ENCODE measurements at regions not wholly inside any gene's neighbourhood (a gene's known extent, or its start where the extent isn't known, plus 50 kb on each side); places are given as distances from the start of the nearest gene placed in this dataset.

DNA sequence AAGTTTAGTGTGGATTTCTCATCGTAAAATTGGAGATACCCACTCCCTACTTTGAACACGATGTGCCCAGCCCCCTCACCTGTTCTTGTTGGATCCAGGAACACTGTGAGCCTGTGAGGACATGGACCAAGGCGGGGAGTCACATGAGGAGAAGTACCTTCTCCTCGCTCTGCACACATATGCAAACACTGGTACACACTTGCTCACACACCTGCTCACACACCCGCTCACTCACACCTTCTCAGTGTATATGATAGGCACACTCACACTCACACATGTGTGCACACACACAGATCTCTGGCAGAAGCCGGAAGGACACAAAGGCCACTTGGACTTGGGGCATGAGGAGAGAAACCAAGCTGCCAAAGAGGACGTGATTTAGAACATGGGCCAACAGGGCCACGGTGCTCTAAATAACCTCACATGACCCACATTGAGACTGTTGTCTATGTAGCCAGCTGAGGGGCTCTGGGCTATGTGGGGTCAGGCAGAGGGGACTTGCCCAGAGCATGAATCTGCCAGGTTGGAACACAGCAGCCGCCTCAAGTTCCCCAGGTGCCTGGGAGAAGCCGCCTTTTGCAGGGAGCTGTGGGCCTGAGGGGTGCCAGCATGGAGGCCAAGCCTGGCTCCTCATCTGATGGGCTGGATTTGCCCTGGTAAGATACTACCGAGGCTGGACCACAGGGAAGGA, 283.0 kb upstream of the IRX4 start:
- TF ChIP-seq, protein P1, sequence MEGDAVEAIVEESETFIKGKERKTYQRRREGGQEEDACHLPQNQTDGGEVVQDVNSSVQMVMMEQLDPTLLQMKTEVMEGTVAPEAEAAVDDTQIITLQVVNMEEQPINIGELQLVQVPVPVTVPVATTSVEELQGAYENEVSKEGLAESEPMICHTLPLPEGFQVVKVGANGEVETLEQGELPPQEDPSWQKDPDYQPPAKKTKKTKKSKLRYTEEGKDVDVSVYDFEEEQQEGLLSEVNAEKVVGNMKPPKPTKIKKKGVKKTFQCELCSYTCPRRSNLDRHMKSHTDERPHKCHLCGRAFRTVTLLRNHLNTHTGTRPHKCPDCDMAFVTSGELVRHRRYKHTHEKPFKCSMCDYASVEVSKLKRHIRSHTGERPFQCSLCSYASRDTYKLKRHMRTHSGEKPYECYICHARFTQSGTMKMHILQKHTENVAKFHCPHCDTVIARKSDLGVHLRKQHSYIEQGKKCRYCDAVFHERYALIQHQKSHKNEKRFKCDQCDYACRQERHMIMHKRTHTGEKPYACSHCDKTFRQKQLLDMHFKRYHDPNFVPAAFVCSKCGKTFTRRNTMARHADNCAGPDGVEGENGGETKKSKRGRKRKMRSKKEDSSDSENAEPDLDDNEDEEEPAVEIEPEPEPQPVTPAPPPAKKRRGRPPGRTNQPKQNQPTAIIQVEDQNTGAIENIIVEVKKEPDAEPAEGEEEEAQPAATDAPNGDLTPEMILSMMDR (IDR thresholded peaks at IDR 0.05; ENCODE audit: low read length): no peak
- TF ChIP-seq EZH2 (optimal IDR thresholded peaks at IDR 0.05; ENCODE audit: low read depth, low read length) (no peak), EZH2phosphoT487 (IDR thresholded peaks at IDR 0.05; ENCODE audit: low read length) (no peak)
